Tibial nerve (tissue), 4 donors: ENCODE measurements at regions not wholly inside any gene's neighbourhood (a gene's known extent, or its start where the extent isn't known, plus 50 kb on each side); places are given as distances from the start of the nearest gene placed in this dataset.
A peak's percentile ranks its signal among the peaks of the same experiment; 100 is the strongest.
"Not testable (repeated sequence)": the region's sequence is repeated elsewhere in the genome, so short reads cannot be mapped to it uniquely, and the experiment has no call there.

Experiments used
- DNase-seq, 2 donors: peaks; one replicate each; pipeline ENCODE4 v3.0.0-alpha.2; 2019; ENCODE audit warnings: low spot score in 2 of 2
- H3K27ac ChIP-seq, 4 donors: fragments of 200-600 bp; sonication (generic) in 3 of 4; one replicate each; pipeline ENCODE4 v1.5.1; 2017 to 2019; ENCODE audit warnings: mild to moderate bottlenecking in 1 of 4
- H3K27me3 ChIP-seq, 2 donors: fragments of 200-600 bp; sonication (generic) in 1 of 2; one replicate each; pipeline versions ENCODE4 v1.5.1 to v1.6.0; 2017 to 2019
- H3K36me3 ChIP-seq, 3 donors: fragments of 200-600 bp; sonication (generic); one replicate each; pipeline ENCODE4 v1.5.1; 2018 to 2019
- H3K4me1 ChIP-seq, 4 donors: fragments of 200-600 bp; sonication (generic) in 3 of 4; one replicate each; pipeline ENCODE4 v1.5.1; 2017 to 2019
- H3K4me3 ChIP-seq, 4 donors: fragments of 200-600 bp; sonication (generic) in 3 of 4; one replicate each; pipeline ENCODE4 v1.5.1; 2017 to 2019; ENCODE audit warnings: mild to moderate bottlenecking in 1 of 4, moderate library complexity in 1 of 4
- H3K9me3 ChIP-seq, 4 donors: fragments of 200-600 bp; sonication (generic) in 3 of 4; one replicate each; pipeline ENCODE4 v1.5.1; 2017 to 2019
- CTCF ChIP-seq, 5 experiments: fragments of 200-600 bp in 3 of 5; fragments of 450-650 bp in 2 of 5; sonication (generic) in 3 of 5; IDR thresholded peaks; one replicate each; pipeline ENCODE4 v1.5.1; 2016 to 2019; ENCODE audit warnings: antibody characterized with exemption in 5 of 5, mild to moderate bottlenecking in 3 of 5, moderate library complexity in 2 of 5
- EP300 ChIP-seq, 2 donors: sonication (generic); formaldehyde crosslinking; IDR thresholded peaks; one replicate each; pipeline ENCODE4 v1.6.1; 2017; ENCODE audit warnings: antibody characterized with exemption in 2 of 2, mild to moderate bottlenecking in 1 of 2
- POLR2A ChIP-seq, 2 donors: fragments of 450-650 bp; IDR thresholded peaks; one replicate each; pipeline ENCODE4 v1.6.1; 2017; ENCODE audit warnings: antibody characterized with exemption in 2 of 2, mild to moderate bottlenecking in 2 of 2, moderate library complexity in 2 of 2
- WGBS, 2 donors: methylation state at CpG; one replicate each; pipeline ENCODE4 v1.1.5; 2018; 5-methylcytosine and 5-hydroxymethylcytosine counted together

DNA sequence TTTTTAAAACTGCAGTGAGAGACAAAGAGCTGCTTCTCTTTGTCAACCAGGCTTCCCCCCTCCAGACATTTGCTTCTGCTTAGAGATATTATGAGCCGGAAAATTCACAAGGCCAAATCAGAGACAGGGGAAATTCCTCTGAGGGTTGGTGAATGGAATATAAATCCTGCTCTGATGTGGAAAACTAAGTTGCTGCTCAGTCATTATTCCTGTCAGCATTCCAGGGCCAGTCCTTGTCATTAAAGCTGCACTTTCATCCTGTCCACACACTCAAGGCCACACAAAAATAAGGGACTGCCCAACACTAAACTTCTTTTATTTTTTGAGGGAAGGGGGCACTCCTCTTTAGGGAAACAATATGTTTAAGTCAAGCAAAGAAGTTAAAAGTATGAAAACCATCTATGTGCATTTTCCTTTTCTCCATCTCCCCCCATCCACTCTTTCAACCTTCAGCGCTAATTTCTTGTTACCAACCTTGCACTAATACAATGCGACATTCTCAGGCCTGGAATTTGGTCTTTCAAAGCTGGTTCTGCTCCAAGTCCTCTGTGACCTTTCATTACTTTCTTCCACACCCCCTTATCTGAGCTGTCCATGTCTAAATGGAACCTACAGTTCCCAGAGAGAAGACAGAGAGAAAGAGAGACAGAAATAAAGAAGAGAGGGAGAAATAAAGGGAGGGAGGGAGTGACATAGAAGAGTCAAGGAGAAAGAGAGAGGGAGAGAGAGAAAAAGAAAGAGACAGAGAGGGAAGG, 118.9 kb upstream of the S1PR3 start:
- Histone ChIP-seq H3K27me3 (no peaks in the 10 kb centered on the region), H3K27ac (peak overlapping the region in 2 of 4 donors; percentile 74 to 81), H3K9me3 (peaks cover 0 to 5% (median 0%) of the 10 kb centered on the region in 4 donors), H3K4me3 (no peak overlapping the region), H3K4me1 (peaks cover 0 to 54% (median 16%) of the 10 kb centered on the region in 4 donors), H3K36me3 (no peaks in the 10 kb centered on the region)
- 33 to 44% methylated on average over 3 of the region's 3 CpGs for WGBS, 2 donors
- DNase-seq, result no peak
- TF ChIP-seq CTCF (IDR thresholded peaks at IDR 0.05) (no peak), EP300 (IDR thresholded peaks at IDR 0.05) (no peak), POLR2A (IDR thresholded peaks at IDR 0.05) (no peak)

- TF ChIP-seq POLR2A (IDR thresholded peaks at IDR 0.05) (no peak), EP300 (IDR thresholded peaks at IDR 0.05) (no peak)
- 72 to 76% methylated on average over 10 of the region's 10 CpGs for WGBS, 2 donors
- DNase-seq, result no peak
- Histone ChIP-seq H3K36me3 (no peaks in the 10 kb centered on the region), H3K27ac (peak overlapping the region in 2 of 4 donors; percentile 74 to 81), H3K9me3 (peaks cover 0 to 5% (median 0%) of the 10 kb centered on the region in 4 donors), H3K4me1 (peaks cover 0 to 54% (median 16%) of the 10 kb centered on the region in 4 donors), H3K4me3 (no peak overlapping the region), H3K27me3 (no peaks in the 10 kb centered on the region)
Measured at GRCh38 chr9:88873635-88874034, 117.6 kb upstream of the S1PR3 start.

- 39 to 48% methylated on average over 6 of the region's 6 CpGs for WGBS, 2 donors
- Histone ChIP-seq H3K4me3 (no peak overlapping the region), H3K27ac (peak overlapping the region in 2 of 4 donors; percentile 19 to 74), H3K9me3 (peaks cover 0 to 2% (median 0%) of the 10 kb centered on the region in 4 donors), H3K27me3 (no peaks in the 10 kb centered on the region), H3K36me3 (no peaks in the 10 kb centered on the region), H3K4me1 (peaks cover 0 to 54% (median 16%) of the 10 kb centered on the region in 4 donors)
- TF ChIP-seq POLR2A (IDR thresholded peaks at IDR 0.05) (no peak), EP300 (IDR thresholded peaks at IDR 0.05) (no peak), CTCF (IDR thresholded peaks at IDR 0.05) (peak in 2 of 5 experiments; percentile 19 to 27)
- DNase-seq, result no peak
Measured at GRCh38 chr9:88874391-88874790, 116.9 kb upstream of the S1PR3 start.

DNA sequence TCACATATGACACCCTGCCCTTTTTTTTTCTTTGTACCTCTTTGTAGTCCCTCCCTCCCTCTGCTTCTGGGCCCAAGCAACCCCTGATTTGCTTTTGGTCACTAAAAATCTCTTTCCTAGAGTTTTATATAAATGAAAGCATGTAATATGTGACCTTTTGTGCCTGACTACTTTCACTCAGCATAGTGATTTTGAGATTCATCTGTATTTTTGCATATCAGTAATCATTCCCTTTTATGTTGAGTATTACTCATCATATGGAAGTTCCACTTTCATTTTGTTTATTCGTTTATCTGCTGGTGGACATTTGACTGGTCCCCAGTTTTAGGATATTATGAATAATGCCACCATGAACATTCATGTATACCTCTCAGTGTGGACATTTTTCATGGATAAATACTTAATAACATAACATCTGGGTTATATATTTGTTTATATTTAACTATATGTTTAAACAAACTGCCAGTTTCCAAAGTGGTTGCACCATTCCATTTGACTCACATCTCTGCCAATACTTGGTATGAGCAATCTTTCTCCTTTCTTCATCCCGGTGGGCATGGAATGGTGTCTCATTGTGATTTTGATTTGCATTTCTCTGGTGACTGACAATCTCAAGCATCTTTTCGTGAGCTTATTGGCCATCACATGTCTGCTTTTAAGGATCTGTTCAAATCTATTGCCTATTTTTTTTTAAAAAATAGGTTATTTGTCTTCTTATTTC, 115.7 kb upstream of the S1PR3 start:
- Histone ChIP-seq H3K27me3 (no peaks in the 10 kb centered on the region), H3K27ac (no peak overlapping the region), H3K4me1 (peaks cover 0 to 48% (median 16%) of the 10 kb centered on the region in 4 donors), H3K9me3 (no peaks in the 10 kb centered on the region), H3K36me3 (no peaks in the 10 kb centered on the region), H3K4me3 (no peak overlapping the region)
- WGBS, 2 donors, result 71 to 78% methylated on average over 3 of the region's 3 CpGs
- TF ChIP-seq POLR2A (IDR thresholded peaks at IDR 0.05), result no peak
- no peak for TF ChIP-seq EP300 (IDR thresholded peaks at IDR 0.05)
- no peak for TF ChIP-seq CTCF (IDR thresholded peaks at IDR 0.05)
- DNase-seq, result no peak

DNA sequence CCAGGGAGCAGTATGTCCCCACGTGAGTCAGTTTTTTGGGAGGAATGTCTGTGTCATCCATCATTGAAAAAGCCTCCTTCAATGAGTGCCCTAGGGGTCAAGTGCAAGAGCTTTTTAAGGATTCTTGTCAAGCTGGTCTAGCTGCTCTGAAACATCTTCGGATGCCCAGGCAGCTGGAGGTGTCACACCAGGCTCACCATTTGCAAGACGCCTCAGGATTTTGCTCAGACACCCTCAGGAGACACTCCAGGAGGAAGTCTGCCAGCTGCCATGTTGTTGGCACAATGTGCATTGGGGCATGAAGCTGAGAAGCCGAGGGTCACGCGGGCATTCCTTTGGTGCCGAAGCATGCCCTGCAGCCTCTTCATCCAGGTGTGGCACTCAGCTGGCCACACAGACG, 111.1 kb upstream of the S1PR3 start:
- no peak for DNase-seq
- Histone ChIP-seq H3K9me3 (peaks cover 0 to 2% (median 0%) of the 10 kb centered on the region in 4 donors), H3K4me3 (no peak overlapping the region), H3K27me3 (no peaks in the 10 kb centered on the region), H3K27ac (no peak overlapping the region), H3K36me3 (no peaks in the 10 kb centered on the region), H3K4me1 (peaks cover 0 to 10% (median 0%) of the 10 kb centered on the region in 4 donors)
- TF ChIP-seq EP300 (IDR thresholded peaks at IDR 0.05), result no peak
- no peak for TF ChIP-seq POLR2A (IDR thresholded peaks at IDR 0.05)
- TF ChIP-seq CTCF (IDR thresholded peaks at IDR 0.05), result no peak
- WGBS, 2 donors, result 84 to 91% methylated on average over 8 of the region's 8 CpGs

GRCh38 chr9:88884291-88884690, 107.0 kb upstream of the S1PR3 start:
- H3K9me3 ChIP-seq, H3K4me1 ChIP-seq: not testable (repeated sequence)
- WGBS, 2 donors, result 97 to 98% methylated on average over 1 of the region's 1 CpG

GRCh38 chr9:88886762-88887161, 104.5 kb upstream of the S1PR3 start:
- 50 to 95% methylated on average over 2 of the region's 2 CpGs for WGBS, 2 donors
- H3K4me1 ChIP-seq, H3K4me3 ChIP-seq, H3K36me3 ChIP-seq, H3K27ac ChIP-seq, H3K9me3 ChIP-seq, H3K27me3 ChIP-seq, DNase-seq: not testable (repeated sequence)

More at GRCh38 chr9:88884291-88884690, 107.0 kb upstream of the S1PR3 start:
- H3K27me3 ChIP-seq, H3K36me3 ChIP-seq, H3K4me3 ChIP-seq, DNase-seq, H3K27ac ChIP-seq: not testable (repeated sequence)
